Muscle of arm (tissue), 1 donor: ENCODE measurements at regions not wholly inside any gene's neighbourhood (a gene's known extent, or its start where the extent isn't known, plus 50 kb on each side); places are given as distances from the start of the nearest gene placed in this dataset.

Source experiments
- DNase-seq: peaks from one replicate; pipeline ENCODE4 v3.0.0-alpha.2; 2013

GRCh38 chr1:201708691-201709090 is 120.3 kb upstream of the IPO9 start:
- no peak for DNase-seq

GRCh38 chr1:201709564-201710295 is 119.2 kb upstream of the IPO9 start:
- DNase-seq: no peak

- DNase-seq: no peak
These were observed 118.0 kb upstream of the IPO9 start for GRCh38 chr1:201710632-201711597.

- DNase-seq: no peak
These were observed 117.1 kb upstream of the IPO9 start for GRCh38 chr1:201711811-201712210.

- DNase-seq: no peak
These were observed 116.4 kb upstream of the IPO9 start for GRCh38 chr1:201712387-201713085.

- peak; percentile 68 for DNase-seq
These were observed 115.7 kb upstream of the IPO9 start for GRCh38 chr1:201713086-201713810.

GRCh38 chr1:201714542-201715329 is 114.2 kb upstream of the IPO9 start:
- DNase-seq: no peak

- no peak for DNase-seq
These were observed 113.6 kb upstream of the IPO9 start for GRCh38 chr1:201715351-201715750.

GRCh38 chr1:201715801-201716741 is 112.9 kb upstream of the IPO9 start:
- no peak for DNase-seq

GRCh38 chr1:201716742-201717135 is 112.2 kb upstream of the IPO9 start:
- DNase-seq: no peak

- no peak for DNase-seq
These were observed 111.7 kb upstream of the IPO9 start for GRCh38 chr1:201717286-201717685.

- no peak for DNase-seq
These were observed 110.4 kb upstream of the IPO9 start for GRCh38 chr1:201718346-201719202.

- DNase-seq: peak; percentile 62
These were observed 109.0 kb upstream of the IPO9 start for GRCh38 chr1:201719812-201720521.

- DNase-seq: no peak
These were observed 108.5 kb upstream of the IPO9 start for GRCh38 chr1:201720522-201720844.

- no peak for DNase-seq
These were observed 107.6 kb upstream of the IPO9 start for GRCh38 chr1:201721082-201722049.

GRCh38 chr1:201724039-201724765 is 104.8 kb upstream of the IPO9 start:
- DNase-seq: no peak
